GM23338 (cell line): ENCODE measurements at regions not wholly inside any gene's neighbourhood (a gene's known extent, or its start where the extent isn't known, plus 50 kb on each side); places are given as distances from the start of the nearest gene placed in this dataset.

Experiments
- ATAC-seq: fragments of 200-7000 bp; cut with Tn5 transposase; 3 replicates; pipeline ENCODE4 v1.9.1; 2020
- DNase-seq: peaks from one replicate; pipeline ENCODE4 v3.0.0-alpha.2; 2015; ENCODE audit warnings: low spot score
- H2AFZ ChIP-seq: fragments of 200-600 bp; sonication (generic); 2 replicates; pipeline ENCODE4 v1.8.0; 2016; ENCODE audit warnings: antibody characterized with exemption, mild to moderate bottlenecking, moderate library complexity
- H3F3A ChIP-seq: fragments of 200-600 bp; sonication (generic); replicated peaks from 2 replicates; pipeline ENCODE4 v1.8.0; 2017; ENCODE audit warnings: antibody characterized with exemption, mixed run types, low read depth
- H3K27ac ChIP-seq: fragments of 200-600 bp; sonication (generic); 2 replicates; pipeline ENCODE4 v1.6.1; 2016; ENCODE audit warnings: low read depth
- H3K27me3 ChIP-seq: fragments of 200-600 bp; sonication (generic); 2 replicates; pipeline ENCODE4 v1.8.0; 2016; ENCODE audit warnings: mild to moderate bottlenecking, mixed run types, moderate library complexity; ENCODE audit not compliant: insufficient read depth
- H3K36me3 ChIP-seq: fragments of 200-600 bp; sonication (generic); 2 replicates; pipeline ENCODE4 v1.8.0; 2016; ENCODE audit warnings: mild to moderate bottlenecking; ENCODE audit not compliant: insufficient read depth
- H3K4me1 ChIP-seq: fragments of 200-600 bp; sonication (generic); 2 replicates; pipeline ENCODE4 v1.8.0; 2016; ENCODE audit warnings: mild to moderate bottlenecking, moderate library complexity; ENCODE audit not compliant: insufficient read depth
- H3K4me2 ChIP-seq: fragments of 200-600 bp; sonication (generic); 2 replicates; pipeline ENCODE4 v1.7.1; 2017; ENCODE audit warnings: mixed run types
- H3K4me3 ChIP-seq: fragments of 200-600 bp; sonication (generic); 2 replicates; pipeline ENCODE4 v1.6.1; 2016; ENCODE audit warnings: mixed run types
- H3K79me2 ChIP-seq: fragments of 200-600 bp; sonication (generic); replicated peaks from 2 replicates; pipeline ENCODE4 v1.8.0; 2017; ENCODE audit warnings: mild to moderate bottlenecking; ENCODE audit not compliant: insufficient read depth
- H3K9me2 ChIP-seq: fragments of 200-600 bp; sonication (generic); 2 replicates; pipeline ENCODE4 v1.8.0; 2017; ENCODE audit not compliant: insufficient read depth
- H4K20me1 ChIP-seq: fragments of 200-600 bp; sonication (generic); replicated peaks from 2 replicates; pipeline ENCODE4 v1.8.0; 2017; ENCODE audit warnings: mild to moderate bottlenecking; ENCODE audit not compliant: insufficient read depth
- H3K27ac Mint-ChIP-seq: 2 replicates; pipeline ENCODE4 v1.8.0; 2020; ENCODE audit warnings: inconsistent platforms, mild to moderate bottlenecking, moderate library complexity, mixed read lengths
- H3K27me3 Mint-ChIP-seq: 3 replicates; pipeline ENCODE4 v1.8.0; 2022; ENCODE audit warnings: low read depth, mild to moderate bottlenecking, moderate library complexity, mixed read lengths, inconsistent platforms; ENCODE audit not compliant: insufficient read depth, poor library complexity
- H3K36me3 Mint-ChIP-seq: 3 replicates; pipeline ENCODE4 v1.8.0; 2021; ENCODE audit warnings: low read depth, mild to moderate bottlenecking, inconsistent platforms, moderate library complexity, mixed read lengths
- H3K4me1 Mint-ChIP-seq: 3 replicates; pipeline ENCODE4 v1.8.0; 2020; ENCODE audit warnings: mild to moderate bottlenecking, inconsistent platforms, mixed read lengths
- H3K4me3 Mint-ChIP-seq: 3 replicates; pipeline ENCODE4 v1.8.0; 2021; ENCODE audit warnings: moderate library complexity, mild to moderate bottlenecking, inconsistent platforms, mixed read lengths
- H3K9me3 Mint-ChIP-seq: 3 replicates; pipeline ENCODE4 v1.8.0; 2020; ENCODE audit warnings: moderate library complexity, mild to moderate bottlenecking, inconsistent platforms, mixed read lengths
- NANOG ChIP-seq: IDR thresholded peaks from 2 replicates; pipeline ENCODE4 v1.6.1; 2016; ENCODE audit warnings: antibody characterized with exemption, borderline replicate concordance
- POLR2AphosphoS5 ChIP-seq: IDR thresholded peaks from 2 replicates; pipeline ENCODE4 v1.6.1; 2016; ENCODE audit warnings: antibody characterized with exemption, low read depth
- REST ChIP-seq: IDR thresholded peaks from one replicate; pipeline ENCODE4 v1.6.1; 2018; ENCODE audit warnings: antibody characterized with exemption; ENCODE audit not compliant: unreplicated experiment
- TF ChIP-seq, protein P1 (sequence below): IDR thresholded peaks from 2 replicates; pipeline ENCODE4 v1.6.1; 2016; ENCODE audit warnings: antibody characterized with exemption
- TF ChIP-seq, protein P2 (sequence below): fragments of 250-450 bp; sonication (Bioruptor Pico); IDR thresholded peaks from 2 replicates; pipeline ENCODE4 v1.5.0; 2020; ENCODE audit warnings: mild to moderate bottlenecking, moderate library complexity

- no peak for ATAC-seq
- no peak overlapping the region for H3K4me2 ChIP-seq
- Mint-ChIP-seq H3K9me3 (no peaks in the 10 kb centered on the region), H3K4me1 (no peaks in the 10 kb centered on the region), H3K4me3 (no peak overlapping the region), H3K27me3 (no peaks in the 10 kb centered on the region), H3K36me3 (no peaks in the 10 kb centered on the region), H3K27ac (no peak overlapping the region)
- H3K4me1 ChIP-seq: no peaks in the 10 kb centered on the region
- no peak overlapping the region for H2AFZ ChIP-seq
- peaks cover 7% of the 10 kb centered on the region; the same call in 1 of the 2 replicates for H3K9me2 ChIP-seq
- H3K79me2 ChIP-seq: no peaks in the 10 kb centered on the region
- H3K4me3 ChIP-seq: no peak overlapping the region
- no peak for DNase-seq
- no peak for TF ChIP-seq REST
- TF ChIP-seq POLR2AphosphoS5: no peak
- no peak for TF ChIP-seq NANOG
- TF ChIP-seq, protein P1, sequence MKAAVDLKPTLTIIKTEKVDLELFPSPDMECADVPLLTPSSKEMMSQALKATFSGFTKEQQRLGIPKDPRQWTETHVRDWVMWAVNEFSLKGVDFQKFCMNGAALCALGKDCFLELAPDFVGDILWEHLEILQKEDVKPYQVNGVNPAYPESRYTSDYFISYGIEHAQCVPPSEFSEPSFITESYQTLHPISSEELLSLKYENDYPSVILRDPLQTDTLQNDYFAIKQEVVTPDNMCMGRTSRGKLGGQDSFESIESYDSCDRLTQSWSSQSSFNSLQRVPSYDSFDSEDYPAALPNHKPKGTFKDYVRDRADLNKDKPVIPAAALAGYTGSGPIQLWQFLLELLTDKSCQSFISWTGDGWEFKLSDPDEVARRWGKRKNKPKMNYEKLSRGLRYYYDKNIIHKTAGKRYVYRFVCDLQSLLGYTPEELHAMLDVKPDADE: no peak
- TF ChIP-seq, protein P2, sequence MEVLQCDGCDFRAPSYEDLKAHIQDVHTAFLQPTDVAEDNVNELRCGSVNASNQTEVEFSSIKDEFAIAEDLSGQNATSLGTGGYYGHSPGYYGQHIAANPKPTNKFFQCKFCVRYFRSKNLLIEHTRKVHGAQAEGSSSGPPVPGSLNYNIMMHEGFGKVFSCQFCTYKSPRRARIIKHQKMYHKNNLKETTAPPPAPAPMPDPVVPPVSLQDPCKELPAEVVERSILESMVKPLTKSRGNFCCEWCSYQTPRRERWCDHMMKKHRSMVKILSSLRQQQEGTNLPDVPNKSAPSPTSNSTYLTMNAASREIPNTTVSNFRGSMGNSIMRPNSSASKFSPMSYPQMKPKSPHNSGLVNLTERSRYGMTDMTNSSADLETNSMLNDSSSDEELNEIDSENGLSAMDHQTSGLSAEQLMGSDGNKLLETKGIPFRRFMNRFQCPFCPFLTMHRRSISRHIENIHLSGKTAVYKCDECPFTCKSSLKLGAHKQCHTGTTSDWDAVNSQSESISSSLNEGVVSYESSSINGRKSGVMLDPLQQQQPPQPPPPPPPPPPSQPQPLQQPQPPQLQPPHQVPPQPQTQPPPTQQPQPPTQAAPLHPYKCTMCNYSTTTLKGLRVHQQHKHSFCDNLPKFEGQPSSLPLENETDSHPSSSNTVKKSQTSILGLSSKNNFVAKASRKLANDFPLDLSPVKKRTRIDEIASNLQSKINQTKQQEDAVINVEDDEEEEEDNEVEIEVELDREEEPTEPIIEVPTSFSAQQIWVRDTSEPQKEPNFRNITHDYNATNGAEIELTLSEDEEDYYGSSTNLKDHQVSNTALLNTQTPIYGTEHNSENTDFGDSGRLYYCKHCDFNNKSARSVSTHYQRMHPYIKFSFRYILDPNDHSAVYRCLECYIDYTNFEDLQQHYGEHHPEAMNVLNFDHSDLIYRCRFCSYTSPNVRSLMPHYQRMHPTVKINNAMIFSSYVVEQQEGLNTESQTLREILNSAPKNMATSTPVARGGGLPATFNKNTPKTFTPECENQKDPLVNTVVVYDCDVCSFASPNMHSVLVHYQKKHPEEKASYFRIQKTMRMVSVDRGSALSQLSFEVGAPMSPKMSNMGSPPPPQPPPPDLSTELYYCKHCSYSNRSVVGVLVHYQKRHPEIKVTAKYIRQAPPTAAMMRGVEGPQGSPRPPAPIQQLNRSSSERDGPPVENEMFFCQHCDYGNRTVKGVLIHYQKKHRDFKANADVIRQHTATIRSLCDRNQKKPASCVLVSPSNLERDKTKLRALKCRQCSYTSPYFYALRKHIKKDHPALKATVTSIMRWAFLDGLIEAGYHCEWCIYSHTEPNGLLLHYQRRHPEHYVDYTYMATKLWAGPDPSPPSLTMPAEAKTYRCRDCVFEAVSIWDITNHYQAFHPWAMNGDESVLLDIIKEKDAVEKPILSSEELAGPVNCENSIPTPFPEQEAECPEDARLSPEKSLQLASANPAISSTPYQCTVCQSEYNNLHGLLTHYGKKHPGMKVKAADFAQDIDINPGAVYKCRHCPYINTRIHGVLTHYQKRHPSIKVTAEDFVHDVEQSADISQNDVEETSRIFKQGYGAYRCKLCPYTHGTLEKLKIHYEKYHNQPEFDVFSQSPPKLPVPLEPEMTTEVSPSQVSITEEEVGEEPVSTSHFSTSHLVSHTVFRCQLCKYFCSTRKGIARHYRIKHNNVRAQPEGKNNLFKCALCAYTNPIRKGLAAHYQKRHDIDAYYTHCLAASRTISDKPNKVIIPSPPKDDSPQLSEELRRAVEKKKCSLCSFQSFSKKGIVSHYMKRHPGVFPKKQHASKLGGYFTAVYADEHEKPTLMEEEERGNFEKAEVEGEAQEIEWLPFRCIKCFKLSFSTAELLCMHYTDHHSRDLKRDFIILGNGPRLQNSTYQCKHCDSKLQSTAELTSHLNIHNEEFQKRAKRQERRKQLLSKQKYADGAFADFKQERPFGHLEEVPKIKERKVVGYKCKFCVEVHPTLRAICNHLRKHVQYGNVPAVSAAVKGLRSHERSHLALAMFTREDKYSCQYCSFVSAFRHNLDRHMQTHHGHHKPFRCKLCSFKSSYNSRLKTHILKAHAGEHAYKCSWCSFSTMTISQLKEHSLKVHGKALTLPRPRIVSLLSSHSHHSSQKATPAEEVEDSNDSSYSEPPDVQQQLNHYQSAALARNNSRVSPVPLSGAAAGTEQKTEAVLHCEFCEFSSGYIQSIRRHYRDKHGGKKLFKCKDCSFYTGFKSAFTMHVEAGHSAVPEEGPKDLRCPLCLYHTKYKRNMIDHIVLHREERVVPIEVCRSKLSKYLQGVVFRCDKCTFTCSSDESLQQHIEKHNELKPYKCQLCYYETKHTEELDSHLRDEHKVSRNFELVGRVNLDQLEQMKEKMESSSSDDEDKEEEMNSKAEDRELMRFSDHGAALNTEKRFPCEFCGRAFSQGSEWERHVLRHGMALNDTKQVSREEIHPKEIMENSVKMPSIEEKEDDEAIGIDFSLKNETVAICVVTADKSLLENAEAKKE (CRISPR knock-in tag): no peak
- no peaks in the 10 kb centered on the region for H3K27me3 ChIP-seq
- no peak overlapping the region for H3K27ac ChIP-seq
- H3K36me3 ChIP-seq: no peaks in the 10 kb centered on the region
- H4K20me1 ChIP-seq: no peaks in the 10 kb centered on the region
- H3F3A ChIP-seq: no peaks in the 10 kb centered on the region
Measured at GRCh38 chr1:83813576-83813975, 185.4 kb downstream of the TTLL7 start.
